ENCODE measurements at regions not wholly inside any gene's neighbourhood (a gene's known extent, or its start where the extent isn't known, plus 50 kb on each side); places are given as distances from the start of the nearest gene placed in this dataset.

DNA sequence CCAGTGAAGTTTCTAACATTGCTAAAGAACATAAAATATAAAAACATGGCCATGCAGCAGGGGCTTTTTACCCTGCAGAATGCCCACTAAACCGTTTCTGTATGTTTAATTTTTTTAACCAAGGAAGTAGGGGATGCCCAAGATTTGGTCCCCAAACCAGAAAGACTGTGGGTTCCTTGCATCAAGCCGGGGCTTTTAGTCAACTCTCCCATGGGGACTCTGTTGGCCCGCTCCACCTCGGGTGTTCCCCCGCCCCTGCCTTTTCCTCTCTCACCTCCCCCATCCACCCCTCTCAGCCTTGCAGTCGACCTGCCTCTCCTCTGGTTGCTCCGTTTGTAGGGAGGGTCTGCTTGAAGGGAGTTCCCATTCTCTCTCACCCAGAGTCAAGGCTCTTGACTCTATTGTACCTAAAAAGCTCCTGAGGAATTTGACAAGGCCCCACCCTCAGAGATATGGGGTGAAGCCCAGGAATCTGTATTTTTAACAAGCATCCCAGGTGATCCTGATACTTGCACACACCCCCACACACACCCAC, 117.5 kb downstream of the TOMM20 start:
- no peak for DNase-seq
- TF ChIP-seq GATA1 (IDR thresholded peaks at IDR 0.05; ENCODE audit: low read depth, low read length) (no peak), POLR2A (IDR thresholded peaks at IDR 0.05; ENCODE audit: low read length) (no peak)

DNA sequence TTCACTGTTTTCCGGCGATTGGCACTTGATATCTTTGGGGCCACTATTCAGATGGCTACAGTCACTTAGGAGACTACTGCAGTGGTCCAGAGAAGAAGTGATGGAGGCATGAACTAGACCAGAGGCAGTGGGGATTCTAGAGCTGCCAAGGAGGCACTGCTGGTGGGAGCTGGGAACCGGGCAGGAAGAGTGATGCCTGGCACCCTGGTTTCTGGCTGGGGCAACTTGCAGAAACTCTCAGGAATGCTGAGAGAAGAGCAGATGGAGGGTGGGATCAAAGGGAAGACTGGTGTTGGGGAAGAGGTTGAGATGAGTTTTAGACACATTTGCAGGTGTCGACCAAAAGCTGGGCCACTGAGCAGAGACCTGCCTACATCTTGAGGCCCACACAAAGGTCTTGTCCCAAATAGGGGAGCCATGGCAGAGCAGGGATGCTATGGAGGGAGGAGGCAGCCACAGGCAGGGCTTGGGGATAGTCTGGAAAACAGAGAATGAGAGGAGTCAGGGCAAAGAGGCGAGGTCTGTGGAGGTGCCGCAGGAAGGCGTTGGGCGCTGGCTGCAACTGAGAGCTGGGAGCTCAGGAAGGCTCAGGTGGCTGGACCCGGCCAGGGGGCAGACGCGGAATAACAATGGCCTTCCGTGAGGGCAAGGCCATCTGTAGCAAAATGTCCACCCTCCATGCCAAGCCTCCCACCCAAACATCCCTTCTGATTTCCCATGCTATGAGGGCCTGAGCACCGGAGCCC, 118.9 kb downstream of the TOMM20 start:
- no peak for TF ChIP-seq GATA1 (IDR thresholded peaks at IDR 0.05; ENCODE audit: low read depth, low read length)
- TF ChIP-seq POLR2A (IDR thresholded peaks at IDR 0.05; ENCODE audit: low read length), result no peak
- no peak for DNase-seq

DNA sequence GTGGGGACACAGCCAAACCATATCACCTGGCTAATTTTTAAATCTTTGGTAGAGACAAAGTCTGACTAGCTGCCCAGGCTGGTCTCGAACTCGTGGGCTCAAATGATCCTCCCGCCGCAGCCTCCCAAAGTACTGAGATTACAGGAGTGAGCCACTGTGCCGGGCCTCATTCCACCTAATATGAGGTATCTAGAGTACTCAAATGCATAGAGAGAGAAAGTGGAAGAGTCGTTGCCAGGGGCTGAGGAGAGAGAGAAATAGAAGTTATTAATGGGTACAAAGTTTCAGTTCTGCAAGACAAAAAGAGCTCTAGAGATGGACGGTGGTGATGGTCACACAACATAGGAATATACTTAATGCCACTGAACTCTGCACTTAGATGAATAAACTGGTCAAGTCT, 119.6 kb downstream of the TOMM20 start:
- no peak for DNase-seq
- TF ChIP-seq POLR2A (IDR thresholded peaks at IDR 0.05; ENCODE audit: low read length) (no peak), GATA1 (IDR thresholded peaks at IDR 0.05; ENCODE audit: low read depth, low read length) (no peak)

DNA sequence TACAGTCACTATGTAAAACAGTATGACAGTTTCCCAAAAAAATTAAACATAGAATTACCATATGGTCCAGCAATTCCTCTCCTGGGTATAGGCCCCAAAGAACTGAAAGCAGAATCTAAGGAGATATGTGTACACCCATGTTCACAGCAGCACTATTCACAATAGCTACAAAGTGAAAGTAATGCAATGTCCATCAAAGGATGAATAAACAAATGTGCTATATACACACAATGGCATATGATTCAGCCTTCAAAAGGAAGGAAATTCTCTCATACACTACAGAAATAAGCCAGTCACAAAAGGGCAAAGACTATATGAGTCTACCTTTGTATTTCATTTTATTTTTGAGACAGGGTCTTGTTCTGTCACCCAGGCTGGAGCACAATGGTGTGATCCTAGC, 120.4 kb downstream of the TOMM20 start:
- no peak for TF ChIP-seq GATA1 (IDR thresholded peaks at IDR 0.05; ENCODE audit: low read depth, low read length)
- no peak for TF ChIP-seq POLR2A (IDR thresholded peaks at IDR 0.05; ENCODE audit: low read length)
- DNase-seq, result no peak

DNA sequence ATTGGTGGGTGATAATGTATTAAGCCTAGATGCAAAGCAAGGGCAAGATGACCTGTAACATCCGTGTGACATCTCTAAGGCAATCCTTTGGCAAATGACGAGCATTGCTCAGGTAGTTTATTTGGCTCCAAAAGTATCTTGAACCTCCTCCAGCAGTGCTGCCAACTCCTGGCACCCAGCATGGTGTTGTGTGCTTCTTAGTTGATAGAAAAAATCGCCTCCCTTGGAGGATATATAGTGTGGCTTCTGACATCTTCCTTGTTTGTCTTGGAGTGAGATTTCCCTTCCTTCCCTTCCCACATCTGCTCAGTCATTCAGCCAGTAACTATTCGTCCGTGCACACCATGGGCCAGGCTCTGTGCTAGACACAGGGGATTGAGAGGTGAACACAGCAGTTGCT, 121.8 kb downstream of the TOMM20 start:
- TF ChIP-seq GATA1 (IDR thresholded peaks at IDR 0.05; ENCODE audit: low read depth, low read length) (no peak), POLR2A (IDR thresholded peaks at IDR 0.05; ENCODE audit: low read length) (no peak)
- no peak for DNase-seq

DNA sequence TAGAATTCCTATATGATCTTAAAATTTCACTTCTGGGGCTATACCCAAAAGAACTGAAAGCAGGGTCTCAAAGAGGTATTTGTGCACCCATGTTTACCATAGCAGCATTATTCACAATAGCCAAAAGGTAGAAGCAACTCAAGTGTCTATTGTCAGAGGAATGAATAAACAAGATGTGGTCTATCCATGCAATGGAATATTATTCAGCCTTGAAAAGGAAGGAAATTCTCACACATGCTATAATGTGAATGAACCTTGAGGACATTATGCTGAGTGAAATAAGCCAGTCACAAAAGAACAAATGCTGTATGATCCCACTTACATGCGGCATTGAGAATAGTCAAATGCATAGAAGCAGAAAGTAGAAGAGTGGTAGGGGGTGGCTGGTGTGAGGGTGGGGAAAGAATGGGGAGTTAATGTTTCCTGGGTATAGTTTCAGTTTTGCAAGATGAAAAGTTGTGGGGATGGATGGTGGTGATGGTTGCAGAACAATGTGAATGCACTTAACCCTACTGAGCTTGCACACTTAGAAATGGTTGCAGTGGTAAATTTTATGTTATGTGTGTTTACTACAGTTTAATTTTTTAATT, 122.4 kb downstream of the TOMM20 start:
- TF ChIP-seq GATA1 (IDR thresholded peaks at IDR 0.05; ENCODE audit: low read depth, low read length) (no peak), POLR2A (IDR thresholded peaks at IDR 0.05; ENCODE audit: low read length) (no peak)
- no peak for DNase-seq

DNA sequence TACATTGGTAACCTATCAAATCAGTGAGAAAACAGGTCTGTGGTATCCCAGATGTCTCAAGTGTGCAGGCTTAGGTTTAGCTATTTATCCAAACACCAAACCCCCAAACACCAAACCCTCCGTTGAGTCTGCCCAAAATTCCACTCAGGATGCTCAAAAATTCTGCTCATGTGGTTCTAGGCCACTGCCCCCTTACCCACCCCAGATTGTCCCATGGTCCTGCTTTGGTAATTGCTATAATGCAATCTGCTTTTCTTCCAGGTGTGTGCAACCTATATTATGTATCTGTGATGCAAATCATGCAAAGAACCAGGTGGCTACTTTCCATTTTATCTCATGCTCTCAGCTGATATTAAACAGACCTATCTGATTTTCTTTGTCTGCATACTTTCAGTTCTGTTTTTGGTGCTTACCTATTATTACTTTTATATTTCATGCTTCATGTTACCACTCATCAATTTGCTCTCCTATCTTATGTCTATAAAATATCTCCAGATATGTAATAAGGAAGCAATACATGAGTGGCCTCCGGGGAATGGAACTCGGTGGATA, 123.7 kb downstream of the TOMM20 start:
- no peak for DNase-seq
- TF ChIP-seq POLR2A (IDR thresholded peaks at IDR 0.05; ENCODE audit: low read length) (no peak), GATA1 (IDR thresholded peaks at IDR 0.05; ENCODE audit: low read depth, low read length) (no peak)

DNA sequence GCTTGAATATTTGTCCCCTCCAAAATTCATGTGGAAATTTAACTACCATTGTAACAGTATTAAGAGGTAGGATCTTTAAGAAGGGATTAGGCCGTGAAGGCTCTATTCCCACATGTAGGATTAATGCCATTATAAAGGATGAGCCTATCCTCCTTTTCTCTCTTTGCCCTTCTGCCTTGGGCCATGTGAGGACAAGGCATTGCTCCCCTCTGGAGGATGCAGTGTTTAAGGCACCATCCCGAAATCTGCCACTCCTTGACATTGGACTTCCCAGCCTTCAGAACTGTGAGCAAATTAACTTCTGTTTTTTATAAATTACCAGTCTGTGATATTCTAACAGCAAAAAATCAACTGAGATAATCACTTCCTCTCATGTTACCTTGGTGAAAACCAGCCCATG, 124.4 kb downstream of the TOMM20 start:
- TF ChIP-seq GATA1 (IDR thresholded peaks at IDR 0.05; ENCODE audit: low read depth, low read length) (no peak), POLR2A (IDR thresholded peaks at IDR 0.05; ENCODE audit: low read length) (no peak)
- DNase-seq, result peak in 1 of 2 experiments; percentile 8

DNA sequence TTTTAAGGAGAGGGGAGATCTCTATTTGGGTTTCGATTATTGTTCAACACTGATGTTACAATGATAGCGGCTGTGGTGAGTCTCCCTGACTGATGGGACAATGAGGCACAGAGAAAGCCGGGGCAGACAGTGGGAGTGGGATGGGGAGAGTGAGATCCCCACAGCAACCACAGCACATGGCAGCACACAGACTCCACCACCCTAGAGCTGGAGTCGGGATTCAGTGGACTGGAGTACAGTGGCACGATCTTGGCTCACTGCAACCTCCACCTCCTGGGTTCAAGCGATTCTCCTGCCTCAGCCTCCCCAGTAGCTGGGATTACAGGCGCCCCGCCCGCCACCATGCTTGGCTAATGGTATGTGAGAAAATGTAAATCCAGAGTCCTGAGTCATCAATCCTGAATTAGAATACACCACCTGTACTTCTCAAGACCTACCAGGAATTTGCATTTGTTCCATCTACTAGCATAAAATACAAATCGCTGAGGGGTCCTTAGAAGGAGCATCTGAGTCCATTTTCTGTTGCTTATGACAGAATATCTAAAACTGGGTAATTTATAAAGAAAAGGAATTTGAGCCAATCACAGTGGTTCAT, 125.8 kb downstream of the TOMM20 start:
- TF ChIP-seq GATA1 (IDR thresholded peaks at IDR 0.05; ENCODE audit: low read depth, low read length) (no peak), POLR2A (IDR thresholded peaks at IDR 0.05; ENCODE audit: low read length) (no peak)

DNA sequence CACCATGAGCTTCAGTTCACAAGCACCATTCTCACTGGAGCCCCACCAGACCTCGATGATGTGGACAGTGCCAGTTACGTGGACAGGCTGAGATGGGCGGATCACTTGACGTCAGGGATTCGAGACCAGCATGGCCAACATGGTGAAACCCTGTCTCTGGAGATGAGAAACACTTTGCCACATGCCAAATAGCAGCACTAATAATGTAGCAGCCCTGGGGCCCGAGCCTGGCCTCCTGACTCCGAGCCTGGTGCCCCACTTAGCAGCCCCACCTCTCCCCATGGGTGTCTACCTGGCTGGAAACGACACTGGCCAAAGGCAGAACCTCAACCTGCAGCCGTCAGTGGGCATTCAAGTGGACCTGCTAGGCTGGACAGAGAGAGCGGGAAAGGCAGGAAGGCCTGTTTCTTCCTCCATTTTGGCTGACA, 129.1 kb downstream of the TOMM20 start:
- DNase-seq, result no peak
- TF ChIP-seq POLR2A (IDR thresholded peaks at IDR 0.05; ENCODE audit: low read length) (no peak), GATA1 (IDR thresholded peaks at IDR 0.05; ENCODE audit: low read depth, low read length) (no peak)

More for the DNA sequence above, 125.8 kb downstream of the TOMM20 start:
- DNase-seq, result no peak

DNA sequence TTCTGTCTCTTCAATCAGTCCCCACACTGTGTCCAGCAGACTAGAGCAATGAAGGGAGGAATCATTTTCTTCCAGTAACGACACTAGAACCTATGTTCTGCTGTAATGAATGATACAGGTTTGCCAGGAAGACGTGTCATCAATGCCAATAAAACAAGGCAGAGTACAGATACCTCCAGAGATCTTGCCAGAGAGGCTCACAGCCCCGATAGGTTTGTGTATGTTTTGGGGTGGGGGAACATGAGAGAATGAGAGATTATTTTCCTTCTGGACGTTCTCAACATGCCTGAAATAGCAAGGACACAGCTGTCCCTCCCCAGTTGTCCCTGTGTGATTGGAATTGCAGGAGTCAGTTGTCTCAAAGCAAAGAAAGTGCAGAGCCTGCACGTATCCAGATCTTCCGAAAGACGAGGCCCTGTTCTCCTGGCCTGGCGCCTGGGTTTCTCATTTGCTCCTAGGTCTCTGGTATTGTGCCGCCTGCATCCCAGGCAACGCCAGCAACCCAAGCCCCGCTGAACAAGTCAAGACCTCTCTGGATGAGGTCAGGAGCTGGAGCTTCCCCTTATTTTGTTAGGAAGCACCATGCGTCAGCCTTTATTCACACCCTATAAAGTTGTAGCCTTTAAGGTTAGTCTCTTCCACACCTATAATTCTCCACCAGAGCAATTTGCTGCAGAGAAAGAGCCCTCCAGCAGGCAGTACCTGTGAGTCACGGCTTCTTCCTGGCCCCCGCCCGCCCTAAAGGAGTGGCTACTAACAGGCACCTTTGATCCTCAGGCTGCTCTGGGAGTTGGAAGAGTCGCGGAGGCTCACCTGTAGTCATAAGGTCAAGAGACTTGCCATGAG, 130.5 kb downstream of the TOMM20 start:
- no peak for DNase-seq
- TF ChIP-seq GATA1 (IDR thresholded peaks at IDR 0.05; ENCODE audit: low read depth, low read length) (no peak), POLR2A (IDR thresholded peaks at IDR 0.05; ENCODE audit: low read length) (no peak)

DNA sequence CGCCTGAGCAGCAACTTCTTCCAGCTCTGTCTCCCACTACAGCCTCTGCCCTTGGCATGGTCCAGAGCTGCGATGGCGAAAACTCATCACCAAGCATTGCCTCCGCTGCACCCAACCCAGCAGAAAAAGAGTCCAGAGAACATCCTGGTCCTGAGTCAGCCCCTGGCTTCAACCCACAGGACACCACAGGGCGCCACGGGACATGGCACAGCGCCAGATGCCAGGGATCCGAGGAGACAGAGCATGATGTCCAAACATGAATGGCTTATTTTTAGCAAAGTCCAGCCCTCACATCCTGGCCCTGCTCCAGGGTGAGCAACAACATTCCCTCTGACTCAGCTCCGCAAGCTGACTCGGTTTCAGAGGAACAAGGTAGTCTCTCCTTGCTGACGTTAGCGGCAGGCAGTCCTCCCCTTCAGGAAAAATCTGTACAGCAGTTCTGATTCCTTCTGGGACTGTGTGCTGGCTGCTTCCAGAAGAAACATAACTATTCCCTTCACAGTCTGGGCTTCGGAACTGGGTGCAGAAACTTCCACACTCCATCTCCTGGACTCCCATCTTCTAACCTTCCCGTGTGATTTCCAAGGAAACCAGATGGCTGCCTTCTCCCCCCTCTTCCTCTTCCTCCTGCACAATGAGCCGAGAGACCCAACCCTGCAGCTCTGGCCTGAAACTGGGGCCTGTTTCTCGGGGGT, 131.3 kb downstream of the TOMM20 start:
- DNase-seq, result no peak
- TF ChIP-seq GATA1 (IDR thresholded peaks at IDR 0.05; ENCODE audit: low read depth, low read length) (no peak), POLR2A (IDR thresholded peaks at IDR 0.05; ENCODE audit: low read length) (no peak)

DNA sequence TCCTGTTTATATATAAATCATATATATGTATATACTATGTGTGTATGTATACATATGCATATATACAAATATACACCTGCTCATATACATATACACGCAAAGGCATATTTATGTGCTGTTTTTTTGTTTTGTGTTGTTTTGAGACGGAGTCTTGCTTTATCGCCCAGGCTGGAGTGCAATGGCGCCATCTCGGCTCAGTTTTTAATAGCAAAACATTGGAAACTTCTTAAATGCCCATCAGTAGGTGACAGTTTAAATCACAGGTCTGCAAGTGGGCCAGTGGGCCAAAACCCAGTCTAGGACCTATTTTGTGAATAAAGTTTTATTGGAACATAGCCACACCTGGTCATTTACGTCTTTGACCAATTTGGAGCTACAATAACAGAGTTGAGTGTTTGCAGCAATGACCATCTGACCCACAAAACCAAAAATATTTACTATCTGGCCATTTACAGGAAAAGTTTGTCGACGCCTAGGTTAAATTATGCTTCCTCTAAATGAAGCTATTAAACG, 132.3 kb downstream of the TOMM20 start:
- peak in 1 of 2 experiments; percentile 5 for DNase-seq
- TF ChIP-seq POLR2A (IDR thresholded peaks at IDR 0.05; ENCODE audit: low read length) (no peak), GATA1 (IDR thresholded peaks at IDR 0.05; ENCODE audit: low read depth, low read length) (no peak)
